HCT116 (cell line): ENCODE measurements at regions not wholly inside any gene's neighbourhood (a gene's known extent, or its start where the extent isn't known, plus 50 kb on each side); places are given as distances from the start of the nearest gene placed in this dataset.

Experiments used
- ATAC-seq: fragments of 200-7000 bp; cut with Tn5 transposase; 2 replicates; pipeline ENCODE4 v1.9.1; 2020; ENCODE audit warnings: mild to moderate bottlenecking, moderate library complexity
- BruUV-seq: library from RNA; stranded (reverse); fragments of 400-500 nt; replicated peaks from 2 replicates; lab custom pipeline; 2021; lab: Mats Ljungman, UMichigan
- CTCF ChIA-PET: fragments of 300-600 bp; sonication (Branson Sonifier 250); formaldehyde crosslinking; loops from one replicate; lab custom pipeline; 2021; ENCODE audit warnings: antibody characterized with exemption; lab: Charles Lee
- POLR2A ChIA-PET: fragments of 300-600, 350-600 bp; sonication (Branson Sonifier 250); formaldehyde crosslinking; loops from one replicate; lab custom pipeline; 2021; ENCODE audit warnings: antibody characterized with exemption; lab: Charles Lee
- RAD21 ChIA-PET, 2 experiments: fragments of 300-600 bp; sonication (Branson Sonifier 250); formaldehyde crosslinking; loops; one replicate each; lab custom pipeline; 2023; ENCODE audit warnings: low total read pairs in 2 of 2; ENCODE audit not compliant: uncharacterized antibody in 2 of 2, unreplicated experiment in 2 of 2, low non-redundant PET in 1 of 2; lab: Charles Lee
- DNase-seq: peaks from one replicate; pipeline ENCODE4 v3.0.0-alpha.2; 2010; ENCODE audit warnings: low read depth, low spot score
- H2AFZ ChIP-seq: fragments of 200-600 bp; shearing (Covaris generic), sonication (generic); 2 replicates; pipeline ENCODE4 v1.6.1; 2017; ENCODE audit warnings: low read depth, mixed run types, mixed read lengths, antibody characterized with exemption, low read length; ENCODE audit not compliant: poor library complexity, severe bottlenecking
- H3K27ac ChIP-seq: 2 replicates; pipeline ENCODE4 v1.5.1; 2012; ENCODE audit warnings: low read depth, low read length
- H3K27me3 ChIP-seq: fragments of 200-600 bp; sonication (generic); 2 replicates; pipeline ENCODE4 v1.6.1; 2016; ENCODE audit warnings: mixed run types, low read length, mixed read lengths; ENCODE audit not compliant: insufficient read depth
- H3K36me3 ChIP-seq, 2 experiments: fragments of 200-500 bp in 1 of 2; fragments of 200-600 bp in 1 of 2; sonication (Bioruptor generic) in 1 of 2; sonication (generic) in 1 of 2; 2 replicates each; pipeline versions ENCODE4 v1.5.1 to v1.6.1; 2014 to 2016; ENCODE audit warnings: low read length in 2 of 2, inconsistent platforms in 1 of 2, mixed read lengths in 1 of 2, mixed run types in 1 of 2; ENCODE audit not compliant: insufficient read depth in 2 of 2, control insufficient read depth in 1 of 2
- H3K4me1 ChIP-seq, 2 experiments: fragments of 200-600 bp in 1 of 2; sonication (generic) in 1 of 2; 2 replicates each; pipeline versions ENCODE4 v1.5.1 to v1.6.1; 2012 to 2017; ENCODE audit warnings: low read length in 2 of 2, inconsistent platforms in 1 of 2, mild to moderate bottlenecking in 1 of 2, mixed read lengths in 1 of 2, mixed run types in 1 of 2, moderate library complexity in 1 of 2; ENCODE audit not compliant: insufficient read depth in 2 of 2, control insufficient read depth in 1 of 2
- H3K4me2 ChIP-seq: fragments of 200-600 bp; sonication (generic); 2 replicates; pipeline ENCODE4 v1.6.1; 2017; ENCODE audit warnings: mixed run types, low read length, mixed read lengths
- H3K4me3 ChIP-seq, 2 experiments: fragments of 200-600 bp in 1 of 2; sonication (generic) in 1 of 2; replicated peaks in 1 of 2; 2 replicates each; pipeline ENCODE4 v1.5.1; 2011 to 2016; ENCODE audit warnings: low read length in 2 of 2, control low read depth in 1 of 2, low read depth in 1 of 2, mild to moderate bottlenecking in 1 of 2, mixed read lengths in 1 of 2, mixed run types in 1 of 2
- H3K79me2 ChIP-seq: fragments of 200-600 bp; sonication (generic); 2 replicates; pipeline ENCODE4 v1.6.1; 2017; ENCODE audit warnings: mild to moderate bottlenecking, mixed run types, low read length, moderate library complexity, mixed read lengths; ENCODE audit not compliant: insufficient read depth
- H3K9ac ChIP-seq: fragments of 200-600 bp; sonication (generic); 2 replicates; pipeline ENCODE4 v1.6.1; 2016; ENCODE audit warnings: low read length, mixed read lengths
- H3K9me2 ChIP-seq: fragments of 200-600 bp; sonication (generic), shearing (Covaris generic); 2 replicates; pipeline ENCODE4 v1.6.1; 2017; ENCODE audit warnings: mixed run types, mild to moderate bottlenecking, moderate library complexity; ENCODE audit not compliant: insufficient read depth
- H3K9me3 ChIP-seq, 2 experiments: fragments of 200-500 bp in 1 of 2; fragments of 200-600 bp in 1 of 2; sonication (Bioruptor generic) in 1 of 2; sonication (generic) in 1 of 2; 2 replicates each; pipeline ENCODE4 v1.6.1; 2014 to 2017; ENCODE audit warnings: low read length in 2 of 2, mixed read lengths in 2 of 2, inconsistent platforms in 1 of 2, low read depth in 1 of 2, mild to moderate bottlenecking in 1 of 2, mixed run types in 1 of 2, moderate library complexity in 1 of 2; ENCODE audit not compliant: control insufficient read depth in 1 of 2, insufficient read depth in 1 of 2
- H4K20me1 ChIP-seq: fragments of 200-600 bp; sonication (generic), shearing (Covaris generic); 2 replicates; pipeline ENCODE4 v1.6.1; 2017; ENCODE audit warnings: mixed run types, mild to moderate bottlenecking, moderate library complexity; ENCODE audit not compliant: insufficient read depth
- CEBPB ChIP-seq: IDR thresholded peaks from 2 replicates; pipeline ENCODE4 v1.6.1; 2012; ENCODE audit warnings: low read depth
- CTCF ChIP-seq, 3 experiments: fragments of 200-600 bp in 1 of 3; sonication (generic) in 1 of 3; IDR thresholded peaks in 2 of 3; conservative IDR thresholded peaks in 1 of 3; 2 replicates each; pipeline ENCODE4 v1.5.1; 2012 to 2017; ENCODE audit warnings: low read depth in 2 of 3, low read length in 2 of 3, antibody characterized with exemption in 1 of 3, borderline replicate concordance in 1 of 3, control low read depth in 1 of 3, mild to moderate bottlenecking in 1 of 3, mixed read lengths in 1 of 3, mixed run types in 1 of 3, moderate library complexity in 1 of 3; ENCODE audit not compliant: insufficient read depth in 1 of 3
- EGR1 ChIP-seq: IDR thresholded peaks from 2 replicates; pipeline ENCODE4 v1.6.1; 2012; ENCODE audit warnings: low read depth
- ELF1 ChIP-seq: IDR thresholded peaks from 2 replicates; pipeline ENCODE4 v1.6.1; 2012; ENCODE audit warnings: low read depth, borderline replicate concordance
- EZH2phosphoT487 ChIP-seq: fragments of 200-600 bp; IDR thresholded peaks from 2 replicates; pipeline ENCODE4 v1.6.1; 2018; ENCODE audit warnings: antibody characterized with exemption, borderline replicate concordance
- FOSL1 ChIP-seq: IDR thresholded peaks from 2 replicates; pipeline ENCODE4 v1.6.1; 2012; ENCODE audit warnings: low read depth
- JUND ChIP-seq: IDR thresholded peaks from 2 replicates; pipeline ENCODE4 v1.6.1; 2012
- MAX ChIP-seq: IDR thresholded peaks from 2 replicates; pipeline ENCODE4 v1.6.1; 2012
- POLR2A ChIP-seq: IDR thresholded peaks from 2 replicates; pipeline ENCODE4 v1.7.0; 2011; ENCODE audit warnings: borderline replicate concordance; ENCODE audit not compliant: insufficient read depth, insufficient read length; ENCODE audit errors: extremely low read depth
- POLR2AphosphoS5 ChIP-seq: IDR thresholded peaks from 2 replicates; pipeline ENCODE4 v1.6.1; 2011; ENCODE audit warnings: mild to moderate bottlenecking, low read depth, low read length, moderate library complexity
- RAD21 ChIP-seq: IDR thresholded peaks from 2 replicates; pipeline ENCODE4 v1.6.1; 2012; ENCODE audit warnings: low read depth, mild to moderate bottlenecking
- REST ChIP-seq: IDR thresholded peaks from 2 replicates; pipeline ENCODE4 v1.6.1; 2012; ENCODE audit warnings: low read depth
- SIN3A ChIP-seq: IDR thresholded peaks from 2 replicates; pipeline ENCODE4 v1.6.1; 2012; ENCODE audit warnings: low read depth
- SP1 ChIP-seq: IDR thresholded peaks from 2 replicates; pipeline ENCODE4 v1.6.1; 2012; ENCODE audit warnings: low read depth
- SRF ChIP-seq: IDR thresholded peaks from 2 replicates; pipeline ENCODE4 v1.6.1; 2012; ENCODE audit warnings: low read depth
- TCF7L2 ChIP-seq: IDR thresholded peaks from 2 replicates; pipeline ENCODE4 v1.7.0; 2011; ENCODE audit warnings: borderline replicate concordance, inconsistent platforms; ENCODE audit not compliant: insufficient read depth, insufficient read length; ENCODE audit errors: extremely low read depth
- YY1 ChIP-seq: IDR thresholded peaks from 2 replicates; pipeline ENCODE4 v1.6.1; 2011; ENCODE audit warnings: low read length, low read depth, moderate library complexity, mild to moderate bottlenecking; ENCODE audit not compliant: insufficient replicate concordance; ENCODE audit errors: extremely low read depth
- ZBTB33 ChIP-seq: IDR thresholded peaks from 2 replicates; pipeline ENCODE4 v1.6.1; 2011; ENCODE audit warnings: mild to moderate bottlenecking, low read length, moderate library complexity; ENCODE audit not compliant: insufficient replicate concordance; ENCODE audit errors: extremely low read depth
- ZFX ChIP-seq: fragments of 450-650 bp; IDR thresholded peaks from 2 replicates; pipeline ENCODE4 v1.6.1; 2017
- intact Hi-C: fragments of 100-400 bp; cut with micrococcal nuclease; formaldehyde crosslinking; loops from 2 replicates; pipeline ENCODE4 v1.10.0; 2022

GRCh38 chr2:240252872-240253511 lies 112.5 kb upstream of the OTOS start:
- no TSS peak for BruUV-seq
- Histone ChIP-seq H3K9me2 (no peaks in the 10 kb centered on the region), H4K20me1 (no peaks in the 10 kb centered on the region), H3K27ac (no peak overlapping the region; the same call in 1 of the 2 replicates), H3K9me3 (no peaks in the 10 kb centered on the region), H3K79me2 (no peaks in the 10 kb centered on the region), H3K36me3 (no peaks in the 10 kb centered on the region), H3K27me3 (no peaks in the 10 kb centered on the region), H3K9ac (no peak overlapping the region), H2AFZ (no peak overlapping the region), H3K4me2 (no peak overlapping the region), H3K4me3 (no peak overlapping the region), H3K4me1 (peaks cover 49 to 87% of the 10 kb centered on the region in 2 experiments)
- ChIA-PET POLR2A (no interaction called here), CTCF (interaction anchor here (1.3 kb wide), 1 partner anchor 20 kb away, joined by 4 read pairs; no protein-coding TSS in a partner anchor), RAD21 (no interaction called here)
- TF ChIP-seq JUND = no peak
- no peak for TF ChIP-seq EZH2phosphoT487
- TF ChIP-seq YY1 = no peak
- TF ChIP-seq SP1 = no peak
- TF ChIP-seq SIN3A = no peak
- no peak for TF ChIP-seq REST
- no peak for TF ChIP-seq RAD21
- no peak for TF ChIP-seq POLR2A
- no peak for TF ChIP-seq TCF7L2
- TF ChIP-seq CEBPB = no peak
- TF ChIP-seq ZBTB33 = no peak
- TF ChIP-seq ELF1 = no peak
- no peak for TF ChIP-seq POLR2AphosphoS5
- no peak for TF ChIP-seq EGR1
- no peak for TF ChIP-seq ZFX
- no peak for TF ChIP-seq MAX
- TF ChIP-seq FOSL1 = no peak
- no peak for TF ChIP-seq SRF
- no peak for TF ChIP-seq CTCF (IDR thresholded peaks at IDR 0.05 in 2 of 3, conservative IDR thresholded peaks at IDR 0.05 in 1 of 3; ENCODE audit: borderline replicate concordance in 1 of 3, insufficient read depth in 1 of 3, low read depth in 2 of 3, low read length in 2 of 3)
- no peak for ATAC-seq
- DNase-seq = no peak
- intact Hi-C loops = loop anchor here (5.0 kb wide), 1 partner anchor 184 kb away; the partner anchor contains the start of gene GPC1
